Peyer's patch (tissue), 4 donors: ENCODE measurements at regions not wholly inside any gene's neighbourhood (a gene's known extent, or its start where the extent isn't known, plus 50 kb on each side); places are given as distances from the start of the nearest gene placed in this dataset.

ENCODE experiments used
- DNase-seq, 3 donors: peaks; one replicate each; pipeline ENCODE4 v3.0.0-alpha.2; 2017 to 2019
- H3K27ac ChIP-seq, 4 donors: fragments of 200-600 bp; sonication (generic); one replicate each; pipeline ENCODE4 v1.5.1; 2016 to 2019
- H3K27me3 ChIP-seq, 2 donors: fragments of 200-600 bp; sonication (generic); one replicate each; pipeline ENCODE4 v1.5.1; 2019
- H3K36me3 ChIP-seq, 3 donors: fragments of 200-600 bp; sonication (generic); one replicate each; pipeline ENCODE4 v1.5.1; 2016 to 2019
- H3K4me1 ChIP-seq, 4 donors: fragments of 200-600 bp; sonication (generic); one replicate each; pipeline ENCODE4 v1.5.1; 2016 to 2019
- H3K4me3 ChIP-seq, 4 donors: fragments of 200-600 bp; sonication (generic); 1 replicate in 3 of 4; 2 replicates in 1 of 4; pipeline ENCODE4 v1.5.1; 2016 to 2019; ENCODE audit warnings: mild to moderate bottlenecking in 1 of 4
- H3K9me3 ChIP-seq, 4 donors: fragments of 200-600 bp; sonication (generic); one replicate each; pipeline ENCODE4 v1.5.1; 2016 to 2019; ENCODE audit warnings: mild to moderate bottlenecking in 1 of 4
- CTCF ChIP-seq, 6 experiments: fragments of 450-650 bp in 4 of 6; fragments of 200-600 bp in 2 of 6; sonication (generic) in 1 of 6; IDR thresholded peaks; one replicate each; pipeline ENCODE4 v1.5.1; 2017 to 2019; ENCODE audit warnings: antibody characterized with exemption in 6 of 6, mild to moderate bottlenecking in 3 of 6, moderate library complexity in 1 of 6
- POLR2A ChIP-seq, 2 donors: fragments of 450-650 bp; IDR thresholded peaks; one replicate each; pipeline ENCODE4 v1.5.1; 2017; ENCODE audit warnings: antibody characterized with exemption in 2 of 2, mild to moderate bottlenecking in 2 of 2, moderate library complexity in 2 of 2

- Histone ChIP-seq H3K27ac (no peak overlapping the region), H3K9me3 (no peaks in the 10 kb centered on the region), H3K4me3 (no peak overlapping the region), H3K4me1 (no peaks in the 10 kb centered on the region), H3K36me3 (no peaks in the 10 kb centered on the region), H3K27me3 (no peaks in the 10 kb centered on the region)
- DNase-seq, result no peak
- TF ChIP-seq POLR2A (IDR thresholded peaks at IDR 0.05) (no peak), CTCF (IDR thresholded peaks at IDR 0.05) (no peak)
Observed at GRCh38 chr20:48552550-48552949, 275.2 kb downstream of the PREX1 start.

- no peaks in the 10 kb centered on the region for H3K9me3 ChIP-seq
- H3K4me3 ChIP-seq, result no peak overlapping the region
- no peaks in the 10 kb centered on the region for H3K27me3 ChIP-seq
- no peak overlapping the region for H3K27ac ChIP-seq
- no peaks in the 10 kb centered on the region for H3K36me3 ChIP-seq
- TF ChIP-seq CTCF (IDR thresholded peaks at IDR 0.05) (no peak), POLR2A (IDR thresholded peaks at IDR 0.05) (no peak)
- no peaks in the 10 kb centered on the region for H3K4me1 ChIP-seq
- no peak for DNase-seq
Observed at GRCh38 chr20:48550814-48551213, 277.0 kb downstream of the PREX1 start.

GRCh38 chr20:48547664-48548063, 280.1 kb downstream of the PREX1 start:
- Histone ChIP-seq H3K27me3 (no peaks in the 10 kb centered on the region), H3K27ac (no peak overlapping the region), H3K4me3 (no peak overlapping the region), H3K4me1 (no peaks in the 10 kb centered on the region), H3K36me3 (no peaks in the 10 kb centered on the region), H3K9me3 (no peaks in the 10 kb centered on the region)
- no peak for TF ChIP-seq POLR2A (IDR thresholded peaks at IDR 0.05)
- no peak for TF ChIP-seq CTCF (IDR thresholded peaks at IDR 0.05)
- no peak for DNase-seq

GRCh38 chr20:48544402-48545339, 283.1 kb downstream of the PREX1 start:
- Histone ChIP-seq H3K36me3 (no peaks in the 10 kb centered on the region), H3K27ac (no peak overlapping the region), H3K4me3 (no peak overlapping the region), H3K27me3 (no peaks in the 10 kb centered on the region), H3K9me3 (no peaks in the 10 kb centered on the region), H3K4me1 (no peaks in the 10 kb centered on the region)
- no peak for DNase-seq
- no peak for TF ChIP-seq POLR2A (IDR thresholded peaks at IDR 0.05)
- TF ChIP-seq CTCF (IDR thresholded peaks at IDR 0.05), result no peak

- Histone ChIP-seq H3K36me3 (no peaks in the 10 kb centered on the region), H3K4me3 (no peak overlapping the region), H3K27ac (no peak overlapping the region), H3K27me3 (no peaks in the 10 kb centered on the region), H3K4me1 (no peaks in the 10 kb centered on the region), H3K9me3 (no peaks in the 10 kb centered on the region)
- no peak for DNase-seq
- TF ChIP-seq CTCF (IDR thresholded peaks at IDR 0.05), result no peak
- no peak for TF ChIP-seq POLR2A (IDR thresholded peaks at IDR 0.05)
Observed at GRCh38 chr20:48541581-48542071, 286.2 kb downstream of the PREX1 start.
